CD4-positive, alpha-beta T cell (primary cell): ENCODE measurements at regions not wholly inside any gene's neighbourhood (a gene's known extent, or its start where the extent isn't known, plus 50 kb on each side); places are given as distances from the start of the nearest gene placed in this dataset.

Experiments
- ATAC-seq: fragments of 200-7000 bp; cut with Tn5 transposase; one replicate; pipeline ENCODE4 v1.10.0; 2022; ENCODE audit warnings: mild to moderate bottlenecking; ENCODE audit not compliant: poor library complexity
- CTCF ChIA-PET: fragments of 350-600 bp; sonication (Branson Sonifier 250); formaldehyde crosslinking; loops from one replicate; lab custom pipeline; 2021; ENCODE audit warnings: antibody characterized with exemption, inconsistent platforms; lab: Charles Lee
- POLR2A ChIA-PET: fragments of 350-600 bp; sonication (Branson Sonifier 250); formaldehyde crosslinking; loops from one replicate; lab custom pipeline; 2021; ENCODE audit warnings: antibody characterized with exemption, inconsistent platforms; lab: Charles Lee
- DNase-seq, 14 experiments: peaks; one replicate each; pipeline ENCODE4 v3.0.0-alpha.2; 2013 to 2020; ENCODE audit warnings: mixed read lengths in 2 of 14
- H3K27ac ChIP-seq, 2 donors: one replicate each; pipeline versions ENCODE4 v1.5.1 to v1.7.0; 2013; ENCODE audit warnings: low read length in 2 of 2, low read depth in 1 of 2, mild to moderate bottlenecking in 1 of 2
- H3K27me3 ChIP-seq, 2 experiments: 1 replicate in 1 of 2; 2 replicates in 1 of 2; pipeline versions ENCODE4 v1.6.1 to v1.7.0; 2013; ENCODE audit warnings: low read length in 2 of 2, control low read depth in 1 of 2, mild to moderate bottlenecking in 1 of 2, moderate library complexity in 1 of 2; ENCODE audit not compliant: insufficient read depth in 2 of 2, control insufficient read depth in 1 of 2
- H3K36me3 ChIP-seq: one replicate; pipeline ENCODE4 v1.6.1; 2013; ENCODE audit warnings: low read length, control low read depth; ENCODE audit not compliant: insufficient read depth
- H3K4me1 ChIP-seq: one replicate; pipeline ENCODE4 v1.6.1; 2013; ENCODE audit warnings: low read length, control low read depth; ENCODE audit not compliant: insufficient read depth
- H3K4me3 ChIP-seq: one replicate; pipeline ENCODE4 v1.5.1; 2013; ENCODE audit warnings: mild to moderate bottlenecking, low read length, moderate library complexity
- H3K9me3 ChIP-seq, 2 experiments: 1 replicate in 1 of 2; 2 replicates in 1 of 2; pipeline versions ENCODE4 v1.6.1 to v1.7.0; 2013; ENCODE audit warnings: low read length in 2 of 2, mild to moderate bottlenecking in 2 of 2, control low read depth in 1 of 2, moderate library complexity in 1 of 2; ENCODE audit not compliant: control insufficient read depth in 1 of 2, insufficient read depth in 1 of 2
- H3K27ac Mint-ChIP-seq: one replicate; pipeline ENCODE4 v1.8.0; 2020; ENCODE audit warnings: mixed read lengths
- H3K27me3 Mint-ChIP-seq: one replicate; pipeline ENCODE4 v1.8.0; 2021; ENCODE audit warnings: mixed read lengths
- H3K36me3 Mint-ChIP-seq: one replicate; pipeline ENCODE4 v1.8.0; 2021; ENCODE audit warnings: low read depth, mixed read lengths
- H3K4me1 Mint-ChIP-seq: one replicate; pipeline ENCODE4 v1.8.0; 2021; ENCODE audit warnings: low read depth, mixed read lengths
- H3K4me3 Mint-ChIP-seq: one replicate; pipeline ENCODE4 v1.8.0; 2020; ENCODE audit warnings: mild to moderate bottlenecking, mixed read lengths
- H3K9me3 Mint-ChIP-seq: one replicate; pipeline ENCODE4 v1.8.0; 2020; ENCODE audit warnings: mixed read lengths
- intact Hi-C, 2 experiments: fragments of 100-400 bp; cut with DNase I in 1 of 2; cut with micrococcal nuclease in 1 of 2; formaldehyde crosslinking; loops; one replicate each; pipeline versions ENCODE4 v1.15.1 to v1.9.0; 2023 to 2025; cut with DNase I, micrococcal nuclease
- TF ChIP-seq, protein P1 (sequence below): fragments of 200-600 bp; IDR thresholded peaks from one replicate; pipeline ENCODE4 v1.8.0; 2022; ENCODE audit warnings: antibody characterized with exemption, mild to moderate bottlenecking

DNA sequence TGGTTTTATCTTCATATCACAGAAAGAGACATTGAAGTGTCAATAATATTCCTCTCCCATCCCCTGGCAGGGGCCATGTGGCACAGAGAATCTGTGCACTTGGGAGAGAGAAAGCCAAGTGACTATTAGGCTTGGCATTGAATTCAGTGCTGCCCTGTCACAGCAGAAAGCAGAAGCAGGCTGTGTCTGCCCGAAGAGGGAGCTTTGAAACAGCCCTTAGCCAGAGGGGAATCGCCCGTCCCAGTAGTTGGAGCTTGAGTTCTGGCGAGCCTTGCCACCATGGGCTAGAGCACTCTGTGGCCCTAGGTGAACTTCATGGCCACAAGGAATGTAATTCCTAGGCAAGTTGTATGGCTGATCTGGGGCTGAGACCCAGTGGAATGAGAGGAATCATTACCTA lies 282.5 kb upstream of the PCDH10 start:
- TF ChIP-seq, protein P1, sequence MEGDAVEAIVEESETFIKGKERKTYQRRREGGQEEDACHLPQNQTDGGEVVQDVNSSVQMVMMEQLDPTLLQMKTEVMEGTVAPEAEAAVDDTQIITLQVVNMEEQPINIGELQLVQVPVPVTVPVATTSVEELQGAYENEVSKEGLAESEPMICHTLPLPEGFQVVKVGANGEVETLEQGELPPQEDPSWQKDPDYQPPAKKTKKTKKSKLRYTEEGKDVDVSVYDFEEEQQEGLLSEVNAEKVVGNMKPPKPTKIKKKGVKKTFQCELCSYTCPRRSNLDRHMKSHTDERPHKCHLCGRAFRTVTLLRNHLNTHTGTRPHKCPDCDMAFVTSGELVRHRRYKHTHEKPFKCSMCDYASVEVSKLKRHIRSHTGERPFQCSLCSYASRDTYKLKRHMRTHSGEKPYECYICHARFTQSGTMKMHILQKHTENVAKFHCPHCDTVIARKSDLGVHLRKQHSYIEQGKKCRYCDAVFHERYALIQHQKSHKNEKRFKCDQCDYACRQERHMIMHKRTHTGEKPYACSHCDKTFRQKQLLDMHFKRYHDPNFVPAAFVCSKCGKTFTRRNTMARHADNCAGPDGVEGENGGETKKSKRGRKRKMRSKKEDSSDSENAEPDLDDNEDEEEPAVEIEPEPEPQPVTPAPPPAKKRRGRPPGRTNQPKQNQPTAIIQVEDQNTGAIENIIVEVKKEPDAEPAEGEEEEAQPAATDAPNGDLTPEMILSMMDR = no peak
- peaks cover 0 to 8% of the 10 kb centered on the region in 2 experiments for H3K9me3 ChIP-seq
- intact Hi-C loops = no loop called here
- H3K27ac ChIP-seq = no peak overlapping the region
- CTCF ChIA-PET = no interaction called here
- Mint-ChIP-seq H3K36me3 (no peaks in the 10 kb centered on the region), H3K4me3 (no peak overlapping the region), H3K4me1 (no peaks in the 10 kb centered on the region), H3K27ac (no peak overlapping the region), H3K27me3 (no peaks in the 10 kb centered on the region), H3K9me3 (no peaks in the 10 kb centered on the region)
- no peaks in the 10 kb centered on the region for H3K4me1 ChIP-seq
- ATAC-seq = no peak
- no peak overlapping the region for H3K4me3 ChIP-seq
- H3K36me3 ChIP-seq = no peaks in the 10 kb centered on the region
- POLR2A ChIA-PET = no interaction called here
- H3K27me3 ChIP-seq = no peaks in the 10 kb centered on the region
- no peak for DNase-seq

DNA sequence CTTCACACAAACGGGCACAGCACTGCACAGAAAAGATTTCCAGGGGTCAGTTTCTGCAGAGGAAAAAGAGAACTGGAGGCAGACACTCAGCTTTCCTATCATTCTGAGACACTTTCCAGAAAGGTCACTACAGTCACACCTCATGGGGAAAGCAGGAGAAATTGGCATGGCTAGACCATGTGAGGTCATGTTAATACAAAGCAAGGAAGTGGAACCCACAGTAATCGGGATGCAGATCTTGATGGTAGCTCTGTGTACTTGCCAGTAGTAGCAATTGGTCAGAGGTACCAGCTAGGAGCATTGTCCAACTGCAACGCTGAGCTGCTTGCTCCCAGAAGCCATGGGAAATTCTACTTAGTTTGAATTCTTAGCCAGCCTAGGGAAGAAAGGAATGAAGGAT lies 255.3 kb upstream of the PCDH10 start:
- Histone ChIP-seq H3K4me3 (no peak overlapping the region), H3K27me3 (no peaks in the 10 kb centered on the region), H3K4me1 (no peaks in the 10 kb centered on the region), H3K9me3 (no peaks in the 10 kb centered on the region), H3K27ac (no peak overlapping the region), H3K36me3 (no peaks in the 10 kb centered on the region)
- intact Hi-C loops = no loop called here
- Mint-ChIP-seq H3K27me3 (no peaks in the 10 kb centered on the region), H3K4me3 (no peak overlapping the region), H3K27ac (no peak overlapping the region), H3K36me3 (no peaks in the 10 kb centered on the region), H3K4me1 (no peaks in the 10 kb centered on the region), H3K9me3 (peaks cover 8% of the 10 kb centered on the region)
- TF ChIP-seq, protein P1 = no peak
- ChIA-PET POLR2A (no interaction called here), CTCF (no interaction called here)
- ATAC-seq (no peak), DNase-seq (no peak)

DNA sequence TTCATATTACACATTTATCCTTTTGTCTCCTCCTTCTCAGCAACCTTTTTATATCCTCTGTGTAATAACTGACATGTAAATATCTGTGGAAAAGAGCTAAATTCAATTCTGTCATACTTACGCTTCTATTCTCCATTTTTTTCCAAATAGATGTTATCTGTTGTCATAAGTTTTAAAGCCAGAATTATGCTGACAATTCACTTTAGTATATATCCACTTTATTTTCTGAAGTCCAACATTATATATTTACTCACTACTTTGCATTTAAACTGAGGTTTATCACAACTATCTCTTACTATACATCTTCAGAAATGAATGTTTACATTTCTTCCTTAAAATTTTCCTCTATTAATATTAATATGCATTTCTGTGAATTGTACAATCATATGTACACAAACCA lies 247.9 kb upstream of the PCDH10 start:
- Mint-ChIP-seq H3K4me3 (no peak overlapping the region), H3K4me1 (no peaks in the 10 kb centered on the region), H3K36me3 (no peaks in the 10 kb centered on the region), H3K27me3 (no peaks in the 10 kb centered on the region), H3K27ac (no peak overlapping the region), H3K9me3 (peaks cover 10% of the 10 kb centered on the region)
- H3K4me3 ChIP-seq = no peak overlapping the region
- ChIA-PET POLR2A (no interaction called here), CTCF (no interaction called here)
- DNase-seq (no peak), ATAC-seq (no peak)
- intact Hi-C loops = no loop called here
- no peaks in the 10 kb centered on the region for H3K36me3 ChIP-seq
- no peaks in the 10 kb centered on the region for H3K27me3 ChIP-seq
- no peaks in the 10 kb centered on the region for H3K4me1 ChIP-seq
- H3K27ac ChIP-seq = no peak overlapping the region
- no peaks in the 10 kb centered on the region for H3K9me3 ChIP-seq
- TF ChIP-seq, protein P1 = no peak
